NB4 (cell line): ENCODE measurements at regions not wholly inside any gene's neighbourhood (a gene's known extent, or its start where the extent isn't known, plus 50 kb on each side); places are given as distances from the start of the nearest gene placed in this dataset.

ENCODE experiments used
- DNase-seq: peaks from one replicate; pipeline ENCODE4 v3.0.0; 2010; ENCODE audit warnings: low read depth
- H3K4me3 ChIP-seq: one replicate; pipeline ENCODE4 v1.5.1; 2011; ENCODE audit warnings: mild to moderate bottlenecking, low read depth, low read length, moderate library complexity
- MYC ChIP-seq: IDR thresholded peaks from 2 replicates; pipeline ENCODE4 v1.6.1; 2011; ENCODE audit warnings: low read depth, low read length
- POLR2A ChIP-seq: IDR thresholded peaks from 2 replicates; pipeline ENCODE4 v1.6.1; 2011; ENCODE audit warnings: mild to moderate bottlenecking; ENCODE audit not compliant: insufficient read length; ENCODE audit errors: extremely low read depth
- TF ChIP-seq, protein P1 (sequence below): IDR thresholded peaks from one replicate; pipeline ENCODE4 v1.5.1; 2012; ENCODE audit warnings: low read depth, low read length
- TF ChIP-seq, protein P2 (sequence below): IDR thresholded peaks from 2 replicates; pipeline ENCODE4 v1.6.1; 2011; ENCODE audit warnings: low read depth, low read length

- DNase-seq, result no peak
- no peak overlapping the region for H3K4me3 ChIP-seq
- TF ChIP-seq POLR2A (no peak), MYC (no peak)
- TF ChIP-seq, protein P1, sequence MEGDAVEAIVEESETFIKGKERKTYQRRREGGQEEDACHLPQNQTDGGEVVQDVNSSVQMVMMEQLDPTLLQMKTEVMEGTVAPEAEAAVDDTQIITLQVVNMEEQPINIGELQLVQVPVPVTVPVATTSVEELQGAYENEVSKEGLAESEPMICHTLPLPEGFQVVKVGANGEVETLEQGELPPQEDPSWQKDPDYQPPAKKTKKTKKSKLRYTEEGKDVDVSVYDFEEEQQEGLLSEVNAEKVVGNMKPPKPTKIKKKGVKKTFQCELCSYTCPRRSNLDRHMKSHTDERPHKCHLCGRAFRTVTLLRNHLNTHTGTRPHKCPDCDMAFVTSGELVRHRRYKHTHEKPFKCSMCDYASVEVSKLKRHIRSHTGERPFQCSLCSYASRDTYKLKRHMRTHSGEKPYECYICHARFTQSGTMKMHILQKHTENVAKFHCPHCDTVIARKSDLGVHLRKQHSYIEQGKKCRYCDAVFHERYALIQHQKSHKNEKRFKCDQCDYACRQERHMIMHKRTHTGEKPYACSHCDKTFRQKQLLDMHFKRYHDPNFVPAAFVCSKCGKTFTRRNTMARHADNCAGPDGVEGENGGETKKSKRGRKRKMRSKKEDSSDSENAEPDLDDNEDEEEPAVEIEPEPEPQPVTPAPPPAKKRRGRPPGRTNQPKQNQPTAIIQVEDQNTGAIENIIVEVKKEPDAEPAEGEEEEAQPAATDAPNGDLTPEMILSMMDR, result no peak
- TF ChIP-seq, protein P2, sequence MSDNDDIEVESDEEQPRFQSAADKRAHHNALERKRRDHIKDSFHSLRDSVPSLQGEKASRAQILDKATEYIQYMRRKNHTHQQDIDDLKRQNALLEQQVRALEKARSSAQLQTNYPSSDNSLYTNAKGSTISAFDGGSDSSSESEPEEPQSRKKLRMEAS, result no peak
These were observed 176.0 kb downstream of the ESRRB start for GRCh38 chr14:76551906-76552305.

- TF ChIP-seq, protein P2, result no peak
- TF ChIP-seq, protein P1, result peak; percentile 43
- DNase-seq, result peak; percentile 45
- no peak overlapping the region for H3K4me3 ChIP-seq
These were observed 188.8 kb downstream of the ESRRB start for GRCh38 chr14:76564471-76565422.

DNA sequence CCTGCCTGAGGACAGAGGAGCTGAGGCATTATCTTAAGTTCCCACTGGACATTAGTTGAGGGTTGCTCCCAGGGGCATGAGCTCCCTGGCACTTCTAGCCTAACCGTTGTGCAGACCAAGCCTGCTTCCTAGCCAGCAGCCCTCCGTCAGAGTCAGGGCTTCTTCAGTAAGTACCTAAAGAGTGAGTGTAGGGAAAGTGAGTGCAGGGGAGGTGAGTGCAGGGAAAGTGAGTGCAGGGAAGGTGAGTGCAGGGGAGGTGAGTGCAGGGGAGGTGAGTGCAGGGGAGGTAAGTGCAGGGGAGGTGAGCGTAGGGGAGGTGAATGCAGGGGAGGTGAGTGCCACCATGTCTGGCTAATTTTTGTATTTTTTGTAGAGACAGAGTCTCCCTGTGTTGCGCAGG, 190.5 kb downstream of the ESRRB start:
- H3K4me3 ChIP-seq, result no peak overlapping the region
- TF ChIP-seq, protein P2, result no peak
- TF ChIP-seq MYC, result no peak
- TF ChIP-seq POLR2A, result no peak
- TF ChIP-seq, protein P1, result no peak
- no peak for DNase-seq

GRCh38 chr14:76574416-76575095, 186.7 kb upstream of the VASH1 start:
- TF ChIP-seq, protein P1, result no peak
- TF ChIP-seq MYC (no peak), POLR2A (no peak)
- TF ChIP-seq, protein P2, result no peak
- H3K4me3 ChIP-seq, result no peak overlapping the region
- no peak for DNase-seq

- no peak for DNase-seq
- no peak for TF ChIP-seq MYC
- TF ChIP-seq, protein P1, result no peak
- TF ChIP-seq, protein P2, result no peak
- no peak for TF ChIP-seq POLR2A
- no peak overlapping the region for H3K4me3 ChIP-seq
These were observed 186.2 kb upstream of the VASH1 start for GRCh38 chr14:76575108-76575507.
